ENCODE measurements at regions not wholly inside any gene's neighbourhood (a gene's known extent, or its start where the extent isn't known, plus 50 kb on each side); places are given as distances from the start of the nearest gene placed in this dataset.
"Not testable (repeated sequence)": the region's sequence is repeated elsewhere in the genome, so short reads cannot be mapped to it uniquely, and the experiment has no call there.

DNA sequence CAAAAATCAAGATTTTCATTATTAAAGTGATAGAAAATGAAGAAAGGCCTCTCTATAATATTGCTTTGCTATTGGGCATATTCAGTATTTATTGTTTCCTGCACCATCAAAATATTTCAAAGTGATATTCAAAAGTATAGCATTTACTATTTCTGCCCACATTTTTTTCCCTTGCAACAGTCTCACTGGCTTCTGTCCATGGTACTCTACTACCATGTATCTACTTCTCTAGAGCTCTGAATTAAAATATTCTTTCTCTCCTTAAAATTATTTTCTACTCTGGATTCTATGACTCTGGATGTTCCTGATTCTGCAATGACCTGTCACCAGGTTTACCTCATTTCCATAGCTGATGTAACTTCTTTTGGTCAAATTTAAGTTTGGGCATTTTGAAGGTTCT is 1508.3 kb upstream of the PRR20A start:
- Mint-ChIP-seq H3K36me3 (ENCODE audit: low read depth) (no peaks in the 10 kb centered on the region), H3K9me3 (peaks cover 59% of the 10 kb centered on the region), H3K4me1 (ENCODE audit: low read depth) (no peaks in the 10 kb centered on the region)

DNA sequence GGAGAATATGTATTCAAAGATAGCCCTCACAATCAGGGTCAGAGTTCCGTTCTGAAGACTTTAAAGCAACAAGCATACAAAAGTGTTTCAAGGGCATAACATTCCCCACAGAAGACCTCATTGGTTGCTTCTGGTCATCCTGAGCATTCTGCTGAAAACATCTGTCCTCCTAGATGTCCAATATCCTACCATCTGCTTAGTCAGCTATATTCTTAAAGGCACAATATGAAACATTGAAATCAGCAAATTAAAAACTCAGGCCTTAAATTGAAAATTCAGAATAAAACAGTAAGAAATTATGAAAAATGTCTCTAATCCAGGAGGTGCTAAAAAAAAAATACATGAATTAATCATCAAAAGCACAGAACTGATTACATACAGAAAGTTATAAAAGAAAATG is 1491.2 kb upstream of the PRR20A start:
- Mint-ChIP-seq H3K27me3 (ENCODE audit: low read depth) (no peaks in the 10 kb centered on the region), H3K36me3 (ENCODE audit: low read depth) (no peaks in the 10 kb centered on the region), H3K27ac (no peak overlapping the region), H3K9me3 (peaks cover 18% of the 10 kb centered on the region), H3K4me1 (ENCODE audit: low read depth) (no peaks in the 10 kb centered on the region), H3K4me3 (no peak overlapping the region)
- no peak for DNase-seq (ENCODE audit: low spot score)

More for the DNA sequence above, 1508.3 kb upstream of the PRR20A start:
- no peak for DNase-seq (ENCODE audit: low spot score)
- Mint-ChIP-seq H3K27me3 (ENCODE audit: low read depth) (no peaks in the 10 kb centered on the region), H3K27ac (no peak overlapping the region), H3K4me3 (no peak overlapping the region)

DNA sequence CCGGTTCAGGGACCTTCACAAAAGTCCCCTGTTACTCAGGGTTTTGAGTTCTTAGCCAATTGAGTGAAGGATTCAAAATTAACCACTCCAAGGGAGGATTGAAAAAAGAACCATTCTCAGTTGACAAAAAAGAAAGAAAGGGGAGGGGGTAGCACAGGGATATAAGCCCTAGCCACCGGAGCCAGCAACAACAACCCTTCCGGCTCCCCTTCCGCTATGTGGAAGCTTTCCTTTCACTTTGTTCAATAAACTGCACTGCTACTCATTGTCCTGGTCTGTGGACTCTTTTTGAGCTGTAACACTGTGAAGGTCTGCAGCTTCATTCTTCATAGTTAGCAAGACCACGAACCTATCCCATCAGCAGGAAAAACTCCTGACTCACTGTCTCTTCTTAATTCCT is 1488.1 kb upstream of the PRR20A start:
- H3K27me3 Mint-ChIP-seq (ENCODE audit: low read depth): no peaks in the 10 kb centered on the region
- DNase-seq (ENCODE audit: low spot score): no peak
- H3K4me3 Mint-ChIP-seq: no peak overlapping the region
- H3K4me1 Mint-ChIP-seq (ENCODE audit: low read depth): no peaks in the 10 kb centered on the region
- H3K27ac Mint-ChIP-seq: no peak overlapping the region
- peaks cover 33% of the 10 kb centered on the region for H3K9me3 Mint-ChIP-seq
- H3K36me3 Mint-ChIP-seq (ENCODE audit: low read depth): no peaks in the 10 kb centered on the region

GRCh38 chr13:55653497-55653896 is 1487.2 kb upstream of the PRR20A start:
- H3K9me3 Mint-ChIP-seq: peaks cover 34% of the 10 kb centered on the region
- H3K4me3 Mint-ChIP-seq: no peak overlapping the region
- no peak for DNase-seq (ENCODE audit: low spot score)
- H3K36me3 Mint-ChIP-seq (ENCODE audit: low read depth): no peaks in the 10 kb centered on the region
- H3K27me3 Mint-ChIP-seq (ENCODE audit: low read depth): no peaks in the 10 kb centered on the region
- H3K27ac Mint-ChIP-seq: no peak overlapping the region
- H3K4me1 Mint-ChIP-seq (ENCODE audit: low read depth): no peaks in the 10 kb centered on the region

DNA sequence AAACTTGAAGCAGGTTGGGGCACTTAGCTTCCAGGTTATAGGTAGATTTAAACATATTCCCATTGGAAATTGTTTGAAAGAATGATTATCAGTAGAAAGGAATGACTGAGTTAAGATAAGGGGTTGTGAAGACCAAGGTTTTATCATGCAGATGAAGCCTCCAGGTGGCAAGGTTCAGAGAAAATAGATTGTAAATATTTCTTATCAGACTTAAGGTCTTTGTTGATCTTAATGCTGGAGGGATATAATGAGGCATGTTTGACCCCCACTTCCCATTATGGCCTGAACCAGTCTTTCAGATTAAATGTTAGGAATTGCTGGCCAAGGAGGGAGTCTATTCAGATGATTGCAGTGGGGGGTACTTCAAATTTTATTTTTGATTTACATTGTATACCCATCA is 1486.5 kb upstream of the PRR20A start:
- no peaks in the 10 kb centered on the region for H3K27me3 Mint-ChIP-seq (ENCODE audit: low read depth)
- H3K36me3 Mint-ChIP-seq (ENCODE audit: low read depth): no peaks in the 10 kb centered on the region
- no peak overlapping the region for H3K27ac Mint-ChIP-seq
- no peak overlapping the region for H3K4me3 Mint-ChIP-seq
- H3K4me1 Mint-ChIP-seq (ENCODE audit: low read depth): no peaks in the 10 kb centered on the region
- H3K9me3 Mint-ChIP-seq: peaks cover 35% of the 10 kb centered on the region
- no peak for DNase-seq (ENCODE audit: low spot score)

GRCh38 chr13:55660264-55660663 is 1480.5 kb upstream of the PRR20A start:
- H3K36me3 Mint-ChIP-seq (ENCODE audit: low read depth); H3K4me3 Mint-ChIP-seq: not testable (repeated sequence)
- peaks cover 57% of the 10 kb centered on the region for H3K9me3 Mint-ChIP-seq

GRCh38 chr13:55660851-55661250 is 1479.9 kb upstream of the PRR20A start:
- Mint-ChIP-seq H3K4me3 (no peak overlapping the region), H3K9me3 (peaks cover 57% of the 10 kb centered on the region), H3K27ac (no peak overlapping the region), H3K36me3 (ENCODE audit: low read depth) (no peaks in the 10 kb centered on the region), H3K27me3 (ENCODE audit: low read depth) (no peaks in the 10 kb centered on the region), H3K4me1 (ENCODE audit: low read depth) (no peaks in the 10 kb centered on the region)
- no peak for DNase-seq (ENCODE audit: low spot score)

More at GRCh38 chr13:55660264-55660663, 1480.5 kb upstream of the PRR20A start:
- not testable (repeated sequence) for H3K4me1 Mint-ChIP-seq (ENCODE audit: low read depth); H3K27me3 Mint-ChIP-seq (ENCODE audit: low read depth); H3K27ac Mint-ChIP-seq; DNase-seq (ENCODE audit: low spot score)

- no peaks in the 10 kb centered on the region for H3K36me3 Mint-ChIP-seq (ENCODE audit: low read depth)
- no peak overlapping the region for H3K4me3 Mint-ChIP-seq
- H3K27me3 Mint-ChIP-seq (ENCODE audit: low read depth): no peaks in the 10 kb centered on the region
- H3K4me1 Mint-ChIP-seq (ENCODE audit: low read depth): no peaks in the 10 kb centered on the region
- no peak overlapping the region for H3K27ac Mint-ChIP-seq
- H3K9me3 Mint-ChIP-seq: peaks cover 59% of the 10 kb centered on the region
- DNase-seq (ENCODE audit: low spot score): no peak
Observed at GRCh38 chr13:55661505-55661904, 1479.2 kb upstream of the PRR20A start.

DNA sequence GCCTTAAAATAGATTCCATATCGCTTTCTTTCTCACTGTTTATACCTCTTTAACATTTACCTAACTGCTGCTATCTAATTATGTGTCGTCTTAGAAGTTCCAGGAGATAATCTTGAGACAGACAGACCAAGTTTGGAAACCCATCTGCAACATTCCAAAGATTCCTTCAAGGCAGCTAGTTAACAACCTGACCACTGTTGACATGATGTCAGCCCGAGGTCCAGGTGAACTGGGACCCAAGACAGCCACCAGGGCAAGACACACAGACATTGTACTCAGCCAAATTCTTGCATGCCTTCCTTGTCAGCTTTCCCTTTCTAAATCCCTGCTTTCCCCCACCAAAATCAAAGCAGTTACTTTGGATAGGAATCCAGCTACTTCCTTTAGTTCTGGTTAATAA is 1476.5 kb upstream of the PRR20A start:
- H3K4me3 Mint-ChIP-seq: no peak overlapping the region
- H3K4me1 Mint-ChIP-seq (ENCODE audit: low read depth): no peaks in the 10 kb centered on the region
- no peaks in the 10 kb centered on the region for H3K36me3 Mint-ChIP-seq (ENCODE audit: low read depth)
- peaks cover 52% of the 10 kb centered on the region for H3K9me3 Mint-ChIP-seq
- H3K27ac Mint-ChIP-seq: no peak overlapping the region
- DNase-seq (ENCODE audit: low spot score): no peak
- H3K27me3 Mint-ChIP-seq (ENCODE audit: low read depth): no peaks in the 10 kb centered on the region

DNA sequence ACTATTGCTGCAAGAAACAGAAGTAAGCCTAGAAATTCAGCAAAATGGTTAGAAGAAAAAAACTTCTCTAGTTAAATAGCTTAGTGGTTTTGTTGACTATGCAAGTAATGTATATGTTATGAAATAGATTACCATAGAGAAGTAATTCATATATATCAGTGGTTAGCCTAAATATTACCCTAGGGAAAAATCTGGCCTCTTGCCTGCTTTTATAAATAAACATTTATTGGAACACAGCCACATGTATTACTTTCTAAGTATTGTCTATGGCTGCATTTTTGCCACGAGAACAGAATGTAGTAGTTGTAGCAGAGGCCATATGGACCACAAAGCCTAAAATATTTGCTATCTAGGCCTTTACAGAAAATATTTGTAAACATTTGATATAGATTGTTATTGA is 1471.7 kb upstream of the PRR20A start:
- Mint-ChIP-seq H3K27ac (no peak overlapping the region), H3K9me3 (peaks cover 28% of the 10 kb centered on the region), H3K4me1 (ENCODE audit: low read depth) (no peaks in the 10 kb centered on the region), H3K36me3 (ENCODE audit: low read depth) (no peaks in the 10 kb centered on the region), H3K4me3 (no peak overlapping the region), H3K27me3 (ENCODE audit: low read depth) (no peaks in the 10 kb centered on the region)
- no peak for DNase-seq (ENCODE audit: low spot score)

DNA sequence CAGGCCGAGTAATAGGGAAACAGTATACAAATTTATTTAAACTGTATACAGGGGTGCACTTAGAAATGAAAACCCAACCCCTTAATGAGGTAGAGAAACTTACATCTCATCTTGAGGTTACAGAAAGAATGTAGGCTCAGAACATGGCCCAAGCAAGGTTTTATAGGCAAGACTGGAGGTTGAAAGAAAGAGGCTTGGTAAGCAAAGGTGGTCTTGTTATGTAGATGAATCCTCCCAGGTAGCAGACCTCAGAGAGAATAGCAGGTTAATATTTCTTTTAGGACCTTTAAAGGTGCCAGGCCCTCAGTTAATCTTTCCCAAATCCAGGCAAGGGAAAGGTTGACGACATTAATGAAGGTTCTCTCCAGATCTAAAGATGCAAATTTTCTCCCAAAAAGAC is 1466.8 kb upstream of the PRR20A start:
- H3K36me3 Mint-ChIP-seq (ENCODE audit: low read depth): no peaks in the 10 kb centered on the region
- peaks cover 37% of the 10 kb centered on the region for H3K9me3 Mint-ChIP-seq
- H3K4me3 Mint-ChIP-seq: no peak overlapping the region
- H3K27ac Mint-ChIP-seq: no peak overlapping the region
- no peaks in the 10 kb centered on the region for H3K4me1 Mint-ChIP-seq (ENCODE audit: low read depth)
- no peaks in the 10 kb centered on the region for H3K27me3 Mint-ChIP-seq (ENCODE audit: low read depth)
- no peak for DNase-seq (ENCODE audit: low spot score)

- Mint-ChIP-seq H3K27me3 (ENCODE audit: low read depth) (no peaks in the 10 kb centered on the region), H3K4me3 (no peak overlapping the region), H3K9me3 (peaks cover 59% of the 10 kb centered on the region), H3K4me1 (ENCODE audit: low read depth) (no peaks in the 10 kb centered on the region), H3K36me3 (ENCODE audit: low read depth) (no peaks in the 10 kb centered on the region), H3K27ac (no peak overlapping the region)
- DNase-seq (ENCODE audit: low spot score): no peak
Observed at GRCh38 chr13:55682776-55683175, 1457.9 kb upstream of the PRR20A start.

- no peaks in the 10 kb centered on the region for H3K4me1 Mint-ChIP-seq (ENCODE audit: low read depth)
- DNase-seq (ENCODE audit: low spot score): no peak
- no peak overlapping the region for H3K4me3 Mint-ChIP-seq
- H3K9me3 Mint-ChIP-seq: peaks cover 24% of the 10 kb centered on the region
- no peak overlapping the region for H3K27ac Mint-ChIP-seq
- no peaks in the 10 kb centered on the region for H3K36me3 Mint-ChIP-seq (ENCODE audit: low read depth)
- H3K27me3 Mint-ChIP-seq (ENCODE audit: low read depth): no peaks in the 10 kb centered on the region
Observed at GRCh38 chr13:55705526-55705925, 1435.2 kb upstream of the PRR20A start.

- Mint-ChIP-seq H3K36me3 (ENCODE audit: low read depth) (no peaks in the 10 kb centered on the region), H3K4me1 (ENCODE audit: low read depth) (no peaks in the 10 kb centered on the region), H3K9me3 (peaks cover 25% of the 10 kb centered on the region), H3K27ac (no peak overlapping the region), H3K4me3 (no peak overlapping the region), H3K27me3 (ENCODE audit: low read depth) (no peaks in the 10 kb centered on the region)
- no peak for DNase-seq (ENCODE audit: low spot score)
Observed at GRCh38 chr13:55705971-55706370, 1434.7 kb upstream of the PRR20A start.

DNA sequence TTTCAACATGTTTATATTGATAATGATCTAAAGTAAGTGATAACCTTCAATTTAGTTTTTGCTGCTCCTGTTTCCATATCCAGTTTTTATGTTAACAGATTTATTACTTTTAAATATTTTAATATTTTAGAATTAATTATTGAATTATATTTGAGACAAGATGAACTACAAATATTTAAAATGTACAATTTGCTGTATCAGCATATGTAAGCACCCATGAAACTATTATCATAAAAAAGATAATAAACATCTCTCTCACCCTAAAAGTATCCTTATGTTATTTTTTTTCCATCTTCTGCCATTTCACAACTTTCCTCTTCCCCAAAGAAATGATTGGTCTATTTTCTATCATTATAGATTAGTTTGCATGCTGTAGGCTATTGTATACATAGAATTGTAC is 1426.6 kb upstream of the PRR20A start:
- H3K4me1 Mint-ChIP-seq (ENCODE audit: low read depth): no peaks in the 10 kb centered on the region
- peaks cover 54% of the 10 kb centered on the region for H3K9me3 Mint-ChIP-seq
- no peak overlapping the region for H3K4me3 Mint-ChIP-seq
- DNase-seq (ENCODE audit: low spot score): no peak
- no peaks in the 10 kb centered on the region for H3K27me3 Mint-ChIP-seq (ENCODE audit: low read depth)
- H3K27ac Mint-ChIP-seq: no peak overlapping the region
- no peaks in the 10 kb centered on the region for H3K36me3 Mint-ChIP-seq (ENCODE audit: low read depth)

Data from T-helper 2 cell treated with Interferon-gamma antibody and Interleukin-4, amounts not matched to agents 5 μg/mL and 100 μg/mL, for 36 hours (primary cell).